ENCODE measurements at regions not wholly inside any gene's neighbourhood (a gene's known extent, or its start where the extent isn't known, plus 50 kb on each side); places are given as distances from the start of the nearest gene placed in this dataset.

DNA sequence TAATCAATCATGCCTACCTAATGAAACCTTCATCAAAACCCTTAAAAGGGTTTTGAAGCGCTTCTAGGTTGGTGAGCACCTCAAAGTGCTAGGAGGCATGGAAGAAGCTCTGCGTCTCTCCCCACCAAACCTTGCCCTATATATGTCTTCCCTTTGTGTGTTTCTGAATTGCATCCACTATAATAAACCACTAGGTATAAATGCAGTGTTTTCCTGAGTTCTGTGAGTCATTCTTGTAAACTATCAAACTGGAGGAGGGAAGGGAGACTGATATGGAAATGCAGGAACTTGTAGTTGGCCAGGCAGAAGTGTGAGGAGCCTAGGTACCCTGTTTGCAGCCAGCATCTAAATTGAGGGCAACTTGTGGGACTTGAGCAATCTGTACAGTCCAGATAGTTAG, 698.8 kb downstream of the DOK5 start:
- H3K4me3 Mint-ChIP-seq = no peak overlapping the region
- H3K9me3 Mint-ChIP-seq = peaks cover 8% of the 10 kb centered on the region
- no peaks in the 10 kb centered on the region for H3K4me1 Mint-ChIP-seq (ENCODE audit: low read depth)
- H3K27me3 Mint-ChIP-seq (ENCODE audit: low read depth) = no peaks in the 10 kb centered on the region
- no peak for DNase-seq
- CTCF ChIA-PET = no interaction called here
- H3K36me3 Mint-ChIP-seq (ENCODE audit: low read depth) = no peaks in the 10 kb centered on the region
- intact Hi-C loops (cut with micrococcal nuclease) = no loop called here
- H3K27ac Mint-ChIP-seq = no peak overlapping the region

DNA sequence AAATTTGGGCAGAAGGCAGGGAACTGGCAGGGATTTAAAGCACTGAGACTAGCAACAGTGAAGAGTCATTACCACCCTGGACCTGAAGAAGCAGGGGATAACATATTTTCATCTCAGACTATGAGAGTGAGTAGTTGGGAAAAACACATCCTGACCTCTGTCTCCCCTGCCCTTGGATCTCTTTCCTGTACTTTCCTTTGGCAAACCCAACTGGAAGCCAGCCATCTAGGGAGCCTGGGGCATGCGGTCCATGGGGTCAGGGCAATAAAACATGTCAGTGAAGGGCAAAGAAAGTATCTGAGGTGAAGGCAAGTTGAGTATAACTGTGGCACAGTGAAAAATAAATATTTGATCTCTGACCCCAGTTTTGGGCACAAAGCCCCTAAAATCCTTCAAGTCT, 698.2 kb downstream of the DOK5 start:
- no peaks in the 10 kb centered on the region for H3K27me3 Mint-ChIP-seq (ENCODE audit: low read depth)
- no peak for DNase-seq
- CTCF ChIA-PET = no interaction called here
- no peaks in the 10 kb centered on the region for H3K4me1 Mint-ChIP-seq (ENCODE audit: low read depth)
- no peak overlapping the region for H3K4me3 Mint-ChIP-seq
- peaks cover 7% of the 10 kb centered on the region for H3K9me3 Mint-ChIP-seq
- no peaks in the 10 kb centered on the region for H3K36me3 Mint-ChIP-seq (ENCODE audit: low read depth)
- intact Hi-C loops (cut with micrococcal nuclease) = no loop called here
- H3K27ac Mint-ChIP-seq = no peak overlapping the region

DNA sequence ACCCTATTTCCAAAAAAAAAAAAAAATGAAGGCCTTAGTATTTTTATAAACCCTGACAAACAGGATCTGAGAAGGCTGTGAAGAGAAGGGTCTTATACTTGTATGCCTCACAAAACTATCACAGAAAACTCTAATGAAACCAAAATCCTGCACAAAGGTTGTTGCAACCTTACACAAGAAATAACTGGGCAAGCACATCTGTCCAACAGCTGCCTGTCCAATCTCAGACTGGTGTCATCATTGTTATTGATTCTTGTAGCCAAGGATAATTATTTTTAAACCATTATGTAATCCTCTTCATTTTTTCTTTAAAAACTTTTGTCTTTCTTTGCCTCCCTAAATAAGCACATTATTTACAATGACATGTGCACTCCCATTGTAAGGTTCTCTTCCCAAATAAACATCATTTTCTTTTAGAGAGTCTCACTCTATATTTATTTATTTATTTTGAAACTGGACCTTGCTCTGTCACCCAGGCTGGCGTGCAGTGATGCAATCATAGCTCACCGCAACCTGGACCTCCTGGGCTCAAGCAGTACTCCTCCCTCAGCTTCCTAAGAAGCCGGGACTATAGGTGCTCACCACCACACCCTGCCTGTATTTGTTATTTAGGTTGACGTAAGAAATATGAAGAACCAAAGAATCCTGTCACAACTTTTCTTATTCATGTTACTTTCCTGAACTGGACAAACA, 697.1 kb downstream of the DOK5 start:
- H3K27ac Mint-ChIP-seq = no peak overlapping the region
- H3K9me3 Mint-ChIP-seq = peaks cover 7% of the 10 kb centered on the region
- H3K27me3 Mint-ChIP-seq (ENCODE audit: low read depth) = no peaks in the 10 kb centered on the region
- DNase-seq = no peak
- CTCF ChIA-PET = no interaction called here
- H3K36me3 Mint-ChIP-seq (ENCODE audit: low read depth) = no peaks in the 10 kb centered on the region
- intact Hi-C loops (cut with micrococcal nuclease) = no loop called here
- no peak overlapping the region for H3K4me3 Mint-ChIP-seq
- H3K4me1 Mint-ChIP-seq (ENCODE audit: low read depth) = no peaks in the 10 kb centered on the region

DNA sequence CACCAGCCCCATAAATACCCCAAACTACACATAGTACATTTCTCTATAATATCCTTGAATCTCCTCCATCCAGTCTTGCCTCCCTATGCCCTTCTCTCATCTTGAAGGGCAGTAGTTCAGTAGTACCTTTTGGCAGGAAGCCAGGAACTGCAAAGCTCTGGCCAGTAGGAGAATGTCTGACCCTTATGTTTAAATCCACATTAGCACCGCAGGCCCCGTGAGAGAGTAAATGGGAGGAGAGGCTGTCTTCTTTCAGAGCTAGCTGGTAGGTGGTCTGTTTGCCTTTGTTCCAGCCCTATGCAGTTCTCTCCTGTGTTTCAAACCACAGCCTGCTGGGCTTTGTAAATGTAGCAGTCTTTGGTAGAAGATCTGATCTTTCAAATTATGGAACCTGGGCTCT, 690.7 kb downstream of the DOK5 start:
- no peak overlapping the region for H3K4me3 Mint-ChIP-seq
- H3K36me3 Mint-ChIP-seq (ENCODE audit: low read depth) = no peaks in the 10 kb centered on the region
- intact Hi-C loops (cut with micrococcal nuclease) = no loop called here
- H3K9me3 Mint-ChIP-seq = peaks cover 3% of the 10 kb centered on the region
- no peak overlapping the region for H3K27ac Mint-ChIP-seq
- no peaks in the 10 kb centered on the region for H3K27me3 Mint-ChIP-seq (ENCODE audit: low read depth)
- CTCF ChIA-PET = no interaction called here
- no peak for DNase-seq
- no peaks in the 10 kb centered on the region for H3K4me1 Mint-ChIP-seq (ENCODE audit: low read depth)

DNA sequence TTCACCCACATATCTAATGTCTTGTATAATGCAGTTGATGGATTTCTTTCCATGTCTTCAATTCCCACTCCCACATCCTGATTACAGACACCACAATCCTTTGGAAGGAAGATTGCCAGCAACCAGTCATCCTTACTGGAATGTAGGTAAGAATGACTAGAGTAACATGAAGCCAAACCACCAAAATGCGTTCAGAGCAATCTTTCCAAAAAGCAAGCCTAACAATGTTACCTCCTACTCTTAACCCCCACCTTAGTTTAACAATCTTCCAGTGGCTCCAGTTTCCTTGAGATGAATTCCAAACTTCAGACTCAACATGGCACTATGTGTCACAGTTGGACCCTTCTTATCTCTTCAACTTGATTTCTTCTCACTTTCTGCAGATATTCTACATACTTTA, 685.6 kb downstream of the DOK5 start:
- no peaks in the 10 kb centered on the region for H3K4me1 Mint-ChIP-seq (ENCODE audit: low read depth)
- no peak overlapping the region for H3K4me3 Mint-ChIP-seq
- CTCF ChIA-PET = no interaction called here
- no peak for DNase-seq
- intact Hi-C loops (cut with micrococcal nuclease) = no loop called here
- no peak overlapping the region for H3K27ac Mint-ChIP-seq
- H3K27me3 Mint-ChIP-seq (ENCODE audit: low read depth) = no peaks in the 10 kb centered on the region
- peaks cover 5% of the 10 kb centered on the region for H3K9me3 Mint-ChIP-seq
- no peaks in the 10 kb centered on the region for H3K36me3 Mint-ChIP-seq (ENCODE audit: low read depth)

DNA sequence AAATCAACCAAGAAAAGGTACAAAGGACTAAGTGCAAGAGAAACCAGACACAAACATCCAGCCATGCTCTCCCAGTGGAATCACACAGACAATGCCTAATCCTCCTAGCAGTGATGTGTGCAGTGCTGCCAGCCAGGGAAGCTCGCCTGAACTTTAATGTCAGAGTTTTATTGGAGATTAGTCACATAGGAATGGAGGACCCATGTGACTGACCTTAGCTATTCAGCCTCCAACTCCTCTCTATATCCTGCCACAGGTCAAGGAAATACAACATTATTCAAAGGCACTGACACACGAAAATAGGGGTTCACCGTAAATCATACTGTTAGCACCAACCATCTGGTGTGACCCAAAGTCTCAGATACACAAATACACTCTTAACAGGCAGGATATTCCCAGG, 684.6 kb downstream of the DOK5 start:
- CTCF ChIA-PET = no interaction called here
- no peaks in the 10 kb centered on the region for H3K4me1 Mint-ChIP-seq (ENCODE audit: low read depth)
- intact Hi-C loops (cut with micrococcal nuclease) = no loop called here
- no peaks in the 10 kb centered on the region for H3K36me3 Mint-ChIP-seq (ENCODE audit: low read depth)
- H3K9me3 Mint-ChIP-seq = peaks cover 5% of the 10 kb centered on the region
- DNase-seq = no peak
- no peaks in the 10 kb centered on the region for H3K27me3 Mint-ChIP-seq (ENCODE audit: low read depth)
- no peak overlapping the region for H3K4me3 Mint-ChIP-seq
- no peak overlapping the region for H3K27ac Mint-ChIP-seq

DNA sequence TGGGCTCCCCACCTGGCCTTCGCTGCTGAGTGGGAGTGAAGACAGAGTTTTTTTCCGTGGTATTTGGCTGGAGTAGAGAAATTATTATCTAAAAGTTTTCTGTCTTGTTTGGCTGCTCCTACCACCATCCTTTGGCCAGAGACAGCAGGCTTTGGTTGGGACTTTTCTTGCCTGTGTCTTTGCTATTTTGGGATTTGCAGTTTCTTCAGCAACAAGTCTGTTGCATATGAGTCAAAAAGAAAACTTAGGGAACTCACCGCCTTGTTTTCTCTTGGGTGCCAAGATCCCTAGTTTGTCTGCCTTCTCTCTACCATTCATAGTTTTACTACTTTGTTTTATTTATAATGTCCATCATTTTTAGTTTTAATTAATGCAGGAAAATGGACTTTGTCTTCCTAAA, 683.8 kb downstream of the DOK5 start:
- Mint-ChIP-seq H3K36me3 (ENCODE audit: low read depth) (no peaks in the 10 kb centered on the region), H3K4me3 (no peak overlapping the region), H3K27ac (no peak overlapping the region), H3K27me3 (ENCODE audit: low read depth) (no peaks in the 10 kb centered on the region), H3K9me3 (peaks cover 5% of the 10 kb centered on the region), H3K4me1 (ENCODE audit: low read depth) (no peaks in the 10 kb centered on the region)
- DNase-seq = no peak
- CTCF ChIA-PET = interaction anchor here (0.7 kb wide), 1 partner anchor 1903 kb away, joined by 3 read pairs; no protein-coding TSS in a partner anchor
- intact Hi-C loops (cut with micrococcal nuclease) = no loop called here

DNA sequence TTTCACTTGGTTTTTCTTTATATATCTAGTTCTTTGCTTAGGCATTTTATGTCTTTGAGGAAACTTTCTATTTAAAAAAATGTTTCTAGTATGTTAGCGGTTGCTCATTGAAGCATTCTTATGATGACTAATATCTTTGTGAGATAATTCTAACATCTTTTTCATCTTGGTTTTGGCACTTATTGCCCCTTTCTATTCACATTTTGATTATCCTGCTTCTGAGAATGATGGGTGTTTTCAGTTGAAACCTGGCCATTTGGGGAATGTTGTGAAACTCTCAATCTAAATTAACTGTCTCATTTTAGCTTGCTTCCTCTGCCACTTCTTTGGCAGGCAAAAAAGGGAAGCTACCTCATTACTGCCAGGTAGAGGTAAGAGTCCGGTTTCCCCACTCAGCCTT, 683.1 kb downstream of the DOK5 start:
- Mint-ChIP-seq H3K4me3 (no peak overlapping the region), H3K27ac (no peak overlapping the region), H3K9me3 (peaks cover 6% of the 10 kb centered on the region), H3K27me3 (ENCODE audit: low read depth) (no peaks in the 10 kb centered on the region), H3K36me3 (ENCODE audit: low read depth) (no peaks in the 10 kb centered on the region), H3K4me1 (ENCODE audit: low read depth) (no peaks in the 10 kb centered on the region)
- no peak for DNase-seq
- CTCF ChIA-PET = interaction anchor here (0.7 kb wide), 1 partner anchor 1903 kb away, joined by 3 read pairs; no protein-coding TSS in a partner anchor
- intact Hi-C loops (cut with micrococcal nuclease) = no loop called here

DNA sequence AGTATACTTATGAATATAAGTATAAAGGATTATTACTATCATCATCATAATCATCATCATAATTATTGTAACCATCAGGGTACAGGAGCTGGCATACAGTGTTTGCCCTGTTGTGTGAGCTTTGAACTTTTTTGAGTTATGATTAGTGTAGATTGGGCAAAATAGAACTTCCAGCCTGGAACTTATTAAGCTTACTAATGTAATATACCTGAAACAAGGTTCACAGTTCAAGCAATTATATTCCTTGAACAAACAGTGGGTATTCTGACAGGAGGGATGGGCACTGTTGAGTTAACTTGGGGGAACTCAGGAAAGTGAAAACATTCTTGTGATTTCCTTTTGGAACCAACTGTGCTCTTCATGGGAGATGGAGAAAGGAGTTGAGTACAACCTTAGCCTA, 680.0 kb downstream of the DOK5 start:
- Mint-ChIP-seq H3K4me1 (ENCODE audit: low read depth) (no peaks in the 10 kb centered on the region), H3K4me3 (no peak overlapping the region), H3K36me3 (ENCODE audit: low read depth) (no peaks in the 10 kb centered on the region), H3K9me3 (peaks cover 10% of the 10 kb centered on the region), H3K27ac (no peak overlapping the region), H3K27me3 (ENCODE audit: low read depth) (no peaks in the 10 kb centered on the region)
- DNase-seq = no peak
- intact Hi-C loops (cut with micrococcal nuclease) = no loop called here
- CTCF ChIA-PET = no interaction called here

DNA sequence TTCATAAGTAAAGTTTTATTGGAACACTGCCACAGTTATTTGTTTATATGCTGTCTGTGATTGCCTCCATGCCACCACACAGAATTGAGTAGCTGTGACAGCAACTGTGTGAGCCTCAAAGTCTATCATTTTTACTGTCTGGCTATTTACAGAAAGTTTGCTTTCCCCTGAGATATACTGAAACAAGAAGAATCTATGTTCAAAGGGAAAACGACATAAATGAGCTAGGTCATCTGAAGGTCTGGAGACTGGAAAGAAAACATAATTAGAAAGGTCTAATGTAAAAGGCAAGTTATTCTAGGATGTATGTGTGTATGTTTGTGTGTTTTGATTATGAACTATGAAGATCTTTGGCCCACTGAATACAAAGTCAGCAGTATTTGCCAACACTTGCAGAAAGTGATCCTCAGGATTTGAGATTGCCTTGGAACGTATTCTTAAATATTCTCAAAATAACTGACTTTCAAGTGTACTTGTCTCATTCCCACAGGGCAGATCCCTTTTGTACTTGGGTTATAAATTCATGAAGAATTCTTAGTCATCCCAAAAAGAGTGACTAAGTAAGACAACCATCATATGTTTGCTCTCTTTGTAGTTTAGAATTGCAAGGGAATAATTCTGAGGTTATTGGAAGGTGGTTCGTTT, 677.7 kb downstream of the DOK5 start:
- H3K4me1 Mint-ChIP-seq (ENCODE audit: low read depth) = no peaks in the 10 kb centered on the region
- H3K9me3 Mint-ChIP-seq = peaks cover 10% of the 10 kb centered on the region
- H3K27ac Mint-ChIP-seq = no peak overlapping the region
- no peaks in the 10 kb centered on the region for H3K27me3 Mint-ChIP-seq (ENCODE audit: low read depth)
- CTCF ChIA-PET = no interaction called here
- no peak for DNase-seq
- no peak overlapping the region for H3K4me3 Mint-ChIP-seq
- intact Hi-C loops (cut with micrococcal nuclease) = no loop called here
- no peaks in the 10 kb centered on the region for H3K36me3 Mint-ChIP-seq (ENCODE audit: low read depth)

DNA sequence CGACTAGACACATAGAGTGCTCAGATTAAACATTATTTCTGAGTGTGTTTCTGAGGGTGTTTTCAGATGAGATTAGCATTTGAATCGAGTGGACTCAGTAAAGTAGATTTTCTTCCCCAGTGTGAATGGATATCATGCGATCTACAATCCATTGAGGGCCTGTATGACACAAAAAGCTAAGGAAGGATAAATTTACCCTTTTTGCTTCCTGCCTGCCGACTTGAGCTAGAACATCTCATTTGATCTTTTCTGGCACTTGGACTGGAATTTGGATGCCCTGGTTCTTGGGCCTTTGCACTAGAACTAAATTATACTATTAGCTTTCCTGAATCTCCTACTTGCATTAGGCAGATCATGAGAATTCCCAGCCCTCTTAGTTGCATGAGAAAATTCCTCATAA, 675.8 kb downstream of the DOK5 start:
- H3K36me3 Mint-ChIP-seq (ENCODE audit: low read depth) = no peaks in the 10 kb centered on the region
- no peaks in the 10 kb centered on the region for H3K4me1 Mint-ChIP-seq (ENCODE audit: low read depth)
- H3K27ac Mint-ChIP-seq = no peak overlapping the region
- CTCF ChIA-PET = no interaction called here
- DNase-seq = no peak
- intact Hi-C loops (cut with micrococcal nuclease) = no loop called here
- peaks cover 6% of the 10 kb centered on the region for H3K9me3 Mint-ChIP-seq
- no peaks in the 10 kb centered on the region for H3K27me3 Mint-ChIP-seq (ENCODE audit: low read depth)
- H3K4me3 Mint-ChIP-seq = no peak overlapping the region

DNA sequence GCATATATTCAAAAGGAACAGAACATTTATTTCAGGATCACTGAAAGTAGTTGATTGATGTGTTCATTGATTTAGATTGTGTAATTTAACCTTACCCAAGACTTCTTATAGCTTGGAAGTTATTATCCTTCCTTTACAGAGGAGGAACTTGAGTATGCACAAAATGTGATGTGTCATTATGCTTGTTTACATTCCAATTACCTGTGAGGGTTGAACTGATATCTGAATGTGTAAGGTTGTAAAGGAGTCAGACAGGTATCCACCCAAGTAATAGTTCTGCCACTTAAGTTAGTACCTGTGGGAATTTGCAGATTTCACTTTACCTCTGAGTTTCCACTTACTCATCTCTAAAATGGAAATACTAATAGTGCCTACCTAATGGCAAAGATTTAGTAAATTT, 668.2 kb downstream of the DOK5 start:
- no peaks in the 10 kb centered on the region for H3K9me3 Mint-ChIP-seq
- intact Hi-C loops (cut with micrococcal nuclease) = no loop called here
- H3K27me3 Mint-ChIP-seq (ENCODE audit: low read depth) = no peaks in the 10 kb centered on the region
- H3K4me1 Mint-ChIP-seq (ENCODE audit: low read depth) = no peaks in the 10 kb centered on the region
- no peaks in the 10 kb centered on the region for H3K36me3 Mint-ChIP-seq (ENCODE audit: low read depth)
- H3K4me3 Mint-ChIP-seq = no peak overlapping the region
- CTCF ChIA-PET = no interaction called here
- DNase-seq = no peak
- H3K27ac Mint-ChIP-seq = no peak overlapping the region

DNA sequence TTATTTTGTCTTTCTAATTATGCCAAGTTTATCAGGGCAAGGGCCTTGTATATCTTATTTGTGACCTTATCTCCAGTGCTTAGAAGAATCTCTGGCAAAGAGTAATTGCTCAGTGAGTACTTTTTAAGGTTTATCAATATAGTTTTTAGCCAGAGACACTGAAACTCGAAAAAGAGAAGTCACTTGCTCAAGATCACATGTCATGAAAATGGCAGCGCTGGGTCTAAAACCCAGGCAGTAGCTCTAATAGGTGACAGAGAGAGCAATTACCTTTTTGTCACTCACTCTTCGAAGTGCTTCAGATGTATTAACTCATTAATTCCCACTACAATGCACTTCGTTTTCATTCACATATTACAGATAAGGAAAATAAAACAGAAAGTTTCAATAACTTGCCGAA, 667.5 kb downstream of the DOK5 start:
- intact Hi-C loops (cut with micrococcal nuclease) = no loop called here
- CTCF ChIA-PET = no interaction called here
- Mint-ChIP-seq H3K4me1 (ENCODE audit: low read depth) (no peaks in the 10 kb centered on the region), H3K4me3 (no peak overlapping the region), H3K27ac (no peak overlapping the region), H3K36me3 (ENCODE audit: low read depth) (no peaks in the 10 kb centered on the region), H3K9me3 (no peaks in the 10 kb centered on the region), H3K27me3 (ENCODE audit: low read depth) (no peaks in the 10 kb centered on the region)
- no peak for DNase-seq
